AG08395 (cell line): ENCODE measurements at regions not wholly inside any gene's neighbourhood (a gene's known extent, or its start where the extent isn't known, plus 50 kb on each side); places are given as distances from the start of the nearest gene placed in this dataset.

Experiments used
- DNase-seq: peaks from one replicate; pipeline ENCODE4 v3.0.0; 2012; ENCODE audit warnings: mixed read lengths, low spot score

DNA sequence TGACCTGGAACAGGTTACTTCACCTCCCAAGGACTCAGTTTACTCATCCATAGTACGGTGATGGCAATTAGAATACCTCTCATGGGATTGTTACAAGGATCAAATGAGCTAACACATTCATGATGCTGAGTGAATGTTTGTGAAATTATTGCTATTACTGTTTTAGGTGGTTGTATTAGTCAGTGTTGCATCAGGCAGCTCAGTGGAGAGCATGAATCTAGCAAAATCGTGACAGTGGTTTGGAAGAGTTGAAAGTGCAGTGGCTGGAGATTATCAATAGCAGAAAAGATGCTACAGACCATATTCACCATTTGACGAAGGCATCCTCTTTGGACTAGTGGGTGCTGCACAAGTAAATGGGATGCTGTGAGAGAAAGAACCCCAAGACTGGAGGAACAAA, 50.4 kb upstream of the CTNNBL1 start:
- DNase-seq = no peak

DNA sequence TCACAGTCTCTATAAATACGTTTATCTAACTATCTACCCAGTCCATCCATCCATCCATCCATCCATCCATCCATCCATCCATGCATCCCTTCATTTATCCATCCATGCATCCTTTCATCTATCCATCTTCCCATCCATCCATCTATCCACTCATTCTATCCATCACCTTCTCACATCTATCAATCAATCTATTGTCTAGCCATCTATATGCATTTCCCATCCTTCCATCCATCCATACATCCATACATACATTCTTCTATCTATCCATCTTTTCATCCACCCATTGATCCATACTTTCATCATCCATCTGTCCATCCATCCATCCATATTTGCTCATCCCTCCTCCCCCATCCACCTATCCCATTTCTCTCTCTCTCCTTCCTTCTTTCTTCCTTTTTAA, 51.6 kb upstream of the CTNNBL1 start:
- no peak for DNase-seq

DNA sequence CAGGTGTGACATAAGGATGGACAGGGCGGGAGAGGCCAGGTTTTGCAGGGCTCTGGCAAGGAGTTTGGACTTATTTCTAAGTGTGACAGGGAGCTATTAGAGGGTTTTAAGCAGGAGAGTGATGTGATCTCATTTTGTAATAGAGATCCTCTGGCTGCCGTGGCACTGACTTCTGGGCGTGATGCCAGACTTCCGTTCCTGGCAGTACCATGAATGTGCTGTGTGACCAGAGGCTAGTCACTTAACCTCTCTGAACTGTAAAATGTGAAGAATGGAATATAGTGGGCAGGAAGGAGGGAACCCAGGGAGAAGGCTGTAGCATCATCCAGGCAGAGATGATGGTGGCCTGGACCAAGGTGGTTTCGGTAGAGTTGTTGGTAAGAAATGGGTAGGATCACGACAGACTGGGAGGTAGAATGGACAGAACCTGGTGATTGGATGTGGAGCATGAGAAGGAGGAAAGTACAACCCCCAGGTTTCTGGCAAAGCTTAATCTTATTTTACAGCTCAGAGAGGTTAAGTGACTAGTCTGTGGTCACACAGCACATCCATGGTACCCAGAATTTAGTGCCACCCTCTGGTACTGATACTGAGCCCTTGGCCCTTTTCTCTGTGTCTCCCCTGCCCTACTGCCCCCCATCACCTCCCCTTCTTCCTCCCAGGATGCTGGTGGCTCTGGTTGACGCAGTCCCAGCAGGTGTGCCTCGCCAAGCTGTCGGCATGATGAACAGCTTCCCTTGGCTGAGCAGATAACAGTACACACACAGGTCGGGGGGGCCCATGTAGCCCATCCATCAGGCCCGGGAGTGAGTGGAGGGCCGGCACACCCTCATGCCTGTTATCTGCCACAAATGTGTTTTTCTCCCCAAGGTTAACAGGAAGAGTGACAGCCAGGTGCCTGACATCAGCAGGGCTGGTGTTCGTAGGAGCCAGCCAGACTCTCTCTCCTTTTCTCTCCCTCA, 52.9 kb upstream of the CTNNBL1 start:
- no peak for DNase-seq

DNA sequence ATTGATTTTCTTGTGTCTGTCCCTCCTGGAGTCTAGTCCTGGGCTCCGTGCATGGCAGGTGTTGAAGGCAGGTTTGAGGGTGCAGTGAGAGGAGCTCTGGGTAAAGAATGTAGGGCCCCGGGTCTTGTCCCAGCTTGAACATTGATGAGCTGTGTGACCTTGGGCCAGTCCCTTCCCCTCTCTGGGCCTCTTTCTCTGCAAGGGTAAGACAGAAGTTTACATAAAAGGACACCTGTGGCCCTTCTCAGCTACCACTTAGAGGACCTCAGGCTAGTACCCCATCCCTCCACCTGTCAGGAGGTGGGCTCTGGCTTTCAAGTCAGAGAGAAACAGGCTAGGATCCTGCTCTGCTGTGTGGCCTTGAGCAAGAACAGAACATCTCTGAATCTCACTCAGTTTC, 55.3 kb upstream of the CTNNBL1 start:
- DNase-seq = no peak

DNA sequence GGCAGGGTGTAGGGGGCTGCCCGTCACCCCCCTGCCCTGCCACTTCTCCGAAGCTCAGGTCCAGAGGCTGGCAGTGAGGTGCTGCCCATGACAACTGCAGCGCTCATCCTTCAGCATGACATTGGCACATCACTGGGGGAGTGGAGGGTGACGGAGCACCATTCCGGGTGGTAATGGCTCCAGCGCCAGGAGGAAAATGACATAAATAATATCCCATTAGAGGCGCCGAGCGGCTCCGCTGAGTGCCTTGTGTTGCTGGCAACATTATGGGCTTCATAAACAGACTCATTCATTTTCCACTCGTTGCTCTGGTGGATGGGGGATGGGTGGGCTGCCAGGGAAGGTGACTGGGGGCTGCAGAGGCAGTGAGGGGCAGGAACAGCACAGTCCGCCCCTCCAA, 56.9 kb upstream of the CTNNBL1 start:
- DNase-seq = no peak

DNA sequence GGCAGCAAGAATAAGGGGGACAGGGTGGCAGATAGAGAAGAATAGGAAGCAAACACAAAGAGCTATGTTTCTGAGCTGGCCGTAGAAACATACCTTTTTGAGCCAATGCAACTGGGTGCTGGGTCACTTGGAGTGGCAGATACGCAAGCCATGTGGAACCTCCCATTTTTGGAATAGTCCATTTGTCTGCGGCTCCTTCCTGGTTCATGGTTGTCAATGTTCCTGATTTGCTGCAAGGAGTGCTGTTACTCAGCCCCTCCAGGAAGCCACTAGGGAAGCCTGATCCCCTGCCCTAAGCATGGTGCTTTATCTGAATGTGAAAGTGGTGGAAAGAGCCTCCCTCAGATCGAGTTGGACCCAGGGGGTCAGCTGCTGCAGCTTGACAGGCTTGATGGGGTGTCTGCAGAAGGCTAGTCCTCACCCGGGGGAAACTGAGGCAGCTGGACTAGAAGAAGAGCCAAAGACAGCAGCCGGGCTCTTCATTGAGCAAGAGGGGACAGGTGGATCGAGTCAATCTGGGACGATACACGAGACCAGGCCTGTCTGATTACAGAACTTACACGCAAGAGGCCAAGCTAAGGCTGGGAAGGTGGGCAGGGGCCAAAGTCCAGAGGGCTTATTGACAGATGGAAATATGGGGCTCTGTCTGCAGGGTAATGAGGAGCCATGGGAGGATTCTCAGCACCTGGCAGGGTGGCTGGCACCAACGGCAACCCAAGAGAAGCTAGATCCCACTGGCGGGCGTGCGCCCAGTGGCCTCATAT, 57.4 kb upstream of the CTNNBL1 start:
- no peak for DNase-seq

DNA sequence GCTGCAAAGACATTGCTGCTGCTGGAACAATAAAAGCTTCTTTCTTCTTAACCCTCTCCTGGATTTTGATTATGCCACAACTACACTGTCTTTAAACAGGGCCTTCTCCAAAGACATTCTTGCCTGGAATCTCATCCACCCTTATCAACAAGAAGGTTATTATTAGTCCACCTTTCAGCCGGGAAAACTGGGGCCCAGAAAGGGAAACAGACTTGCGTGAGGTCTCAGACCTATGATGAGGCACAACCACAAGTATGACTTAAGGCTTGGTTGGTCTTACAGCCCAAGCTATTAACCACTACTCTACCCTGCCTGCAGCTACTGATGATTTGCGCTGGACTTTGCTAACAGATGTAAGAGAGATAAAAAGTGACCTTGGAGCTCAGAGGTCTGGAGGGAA, 62.8 kb upstream of the CTNNBL1 start:
- no peak for DNase-seq

DNA sequence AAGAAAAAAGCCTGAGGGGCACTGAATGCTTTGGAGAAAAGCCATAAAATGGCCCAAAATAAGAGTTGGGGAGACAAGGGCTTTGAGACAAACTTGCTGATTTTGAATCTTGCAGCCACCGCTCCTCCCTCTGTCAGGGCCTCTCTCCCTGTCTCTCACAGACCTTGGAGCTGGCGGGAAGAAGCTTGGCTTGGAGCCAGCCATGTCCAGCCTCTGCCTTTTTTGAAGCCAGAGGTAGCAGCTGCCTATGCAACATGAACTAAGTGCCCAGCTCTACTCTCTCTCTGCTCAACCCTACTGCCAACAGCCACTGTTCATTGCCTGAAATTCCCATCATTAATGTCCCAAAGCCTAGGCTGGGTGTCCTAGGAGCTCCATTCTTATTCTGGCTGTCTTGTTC, 63.7 kb upstream of the CTNNBL1 start:
- no peak for DNase-seq

DNA sequence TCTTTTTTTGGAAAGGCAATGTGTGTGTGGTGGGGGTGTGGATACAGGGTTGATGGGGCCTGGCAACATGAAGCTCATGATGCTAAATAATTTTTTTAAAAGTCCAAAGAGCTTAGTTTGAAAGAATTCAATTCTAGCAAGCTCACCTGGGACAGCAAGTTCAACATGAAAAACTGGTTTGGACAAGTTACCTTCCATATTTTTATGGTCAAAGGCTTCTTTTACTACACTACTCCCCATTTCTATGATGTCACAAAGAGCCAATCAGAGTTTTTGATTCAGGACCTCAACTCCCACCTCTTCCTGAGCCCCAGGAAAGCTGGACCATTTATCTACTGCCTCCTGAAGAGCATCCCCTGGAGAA, 66.1 kb upstream of the CTNNBL1 start:
- no peak for DNase-seq

DNA sequence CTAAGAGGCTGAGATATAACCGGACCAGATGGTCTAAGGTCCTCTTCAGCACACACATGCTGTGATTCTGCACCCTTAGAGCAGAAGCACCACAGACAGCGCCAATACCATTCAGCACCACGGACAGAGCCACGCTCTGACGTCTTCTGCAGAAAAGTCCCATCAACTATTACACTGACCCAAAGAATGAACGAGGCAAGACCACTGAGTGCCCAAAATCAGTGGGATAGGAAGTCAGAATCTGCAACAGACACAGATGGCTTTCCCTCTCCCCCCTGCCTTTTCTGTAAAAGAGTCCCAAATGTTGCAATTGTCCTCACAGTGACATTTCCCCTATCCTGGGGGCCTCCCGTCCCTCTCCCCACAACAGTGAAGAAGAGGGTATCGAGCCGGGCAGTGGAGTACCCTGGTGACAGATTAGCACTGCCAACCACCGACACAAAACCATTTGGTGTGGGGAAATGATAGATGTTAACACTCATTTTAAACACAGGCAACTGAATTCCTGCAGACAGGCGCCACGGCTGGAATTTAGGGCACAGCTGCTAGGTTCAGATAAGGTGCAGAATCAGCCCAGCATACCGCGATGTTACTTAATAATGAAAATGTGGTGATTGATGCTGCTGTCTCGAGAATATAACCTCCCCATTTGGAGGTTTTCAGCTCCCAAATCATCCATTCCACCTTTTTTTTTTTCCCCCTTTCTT, 66.6 kb upstream of the CTNNBL1 start:
- peak; percentile 61 for DNase-seq

DNA sequence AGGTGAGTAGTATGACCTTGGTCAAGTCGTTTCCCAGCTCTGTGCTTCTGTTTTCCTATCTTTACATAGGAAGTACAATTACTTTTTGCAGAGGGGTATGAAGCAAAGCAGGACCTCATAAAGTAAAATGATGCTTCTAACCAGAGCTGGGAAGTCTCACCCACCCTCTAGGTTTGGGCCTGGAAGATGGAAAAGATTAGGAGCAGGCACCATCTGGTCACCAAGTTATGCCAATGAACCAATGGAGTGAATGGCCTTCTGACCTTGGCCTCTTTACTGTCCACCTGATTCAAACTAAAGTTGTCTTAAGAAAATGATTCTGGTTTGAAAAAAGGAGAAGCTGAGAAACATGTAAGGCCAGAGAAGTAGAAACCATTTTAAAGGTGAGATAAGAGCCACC, 68.9 kb upstream of the CTNNBL1 start:
- DNase-seq = no peak

DNA sequence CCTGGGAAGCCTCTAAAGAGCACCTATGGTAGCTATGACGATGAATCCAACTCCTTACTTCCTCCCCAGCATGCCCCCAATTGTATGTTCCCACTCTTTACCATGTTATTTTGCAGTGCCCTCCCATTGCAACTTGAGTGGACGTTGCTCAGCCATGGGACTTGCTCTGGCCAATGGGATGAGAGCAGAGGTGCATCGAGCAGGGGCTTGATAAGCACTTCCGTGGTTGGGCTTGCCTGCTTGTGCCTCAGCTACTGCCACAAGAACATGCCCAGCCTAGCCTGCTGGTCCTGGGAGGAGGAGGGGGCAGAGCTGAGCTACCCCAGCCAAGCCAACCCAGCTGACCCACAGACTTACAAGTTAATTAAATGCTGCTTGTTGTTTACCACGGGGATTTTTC, 71.1 kb upstream of the CTNNBL1 start:
- DNase-seq = no peak

DNA sequence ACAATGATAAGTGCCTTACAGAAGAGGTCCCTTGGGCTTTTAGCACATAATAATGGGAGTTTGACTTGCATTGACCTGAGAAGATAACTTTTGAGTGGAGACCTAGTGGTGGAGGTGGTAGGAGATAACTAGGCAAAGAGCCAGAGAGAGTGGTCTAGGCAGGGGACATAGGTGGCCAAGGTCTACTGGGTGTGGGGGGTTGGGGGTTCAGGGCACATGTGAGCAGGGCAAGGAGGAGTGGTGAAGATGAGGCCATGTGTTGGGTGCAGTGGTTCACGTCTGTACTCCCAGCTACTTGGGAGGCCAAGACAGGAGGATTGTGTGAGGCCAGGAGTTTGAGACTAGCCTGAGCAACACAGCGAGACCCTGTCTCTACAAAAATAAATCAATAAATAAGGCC, 74.3 kb upstream of the CTNNBL1 start:
- DNase-seq = no peak

DNA sequence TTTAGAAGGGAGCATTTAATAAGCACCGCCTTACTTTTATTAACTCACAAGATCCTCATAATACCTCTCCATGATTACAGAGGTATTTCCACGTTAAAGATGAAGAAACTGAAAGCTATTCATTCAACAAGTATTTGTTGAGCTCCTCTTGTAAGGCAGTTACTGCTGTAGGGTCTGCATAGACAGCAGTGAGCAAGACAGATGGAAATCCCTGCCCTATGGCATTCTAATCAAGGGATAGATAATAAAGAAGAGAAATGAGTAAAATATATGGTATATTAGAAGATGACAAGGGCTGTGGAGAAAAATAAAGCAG, 77.8 kb upstream of the CTNNBL1 start:
- DNase-seq = no peak

DNA sequence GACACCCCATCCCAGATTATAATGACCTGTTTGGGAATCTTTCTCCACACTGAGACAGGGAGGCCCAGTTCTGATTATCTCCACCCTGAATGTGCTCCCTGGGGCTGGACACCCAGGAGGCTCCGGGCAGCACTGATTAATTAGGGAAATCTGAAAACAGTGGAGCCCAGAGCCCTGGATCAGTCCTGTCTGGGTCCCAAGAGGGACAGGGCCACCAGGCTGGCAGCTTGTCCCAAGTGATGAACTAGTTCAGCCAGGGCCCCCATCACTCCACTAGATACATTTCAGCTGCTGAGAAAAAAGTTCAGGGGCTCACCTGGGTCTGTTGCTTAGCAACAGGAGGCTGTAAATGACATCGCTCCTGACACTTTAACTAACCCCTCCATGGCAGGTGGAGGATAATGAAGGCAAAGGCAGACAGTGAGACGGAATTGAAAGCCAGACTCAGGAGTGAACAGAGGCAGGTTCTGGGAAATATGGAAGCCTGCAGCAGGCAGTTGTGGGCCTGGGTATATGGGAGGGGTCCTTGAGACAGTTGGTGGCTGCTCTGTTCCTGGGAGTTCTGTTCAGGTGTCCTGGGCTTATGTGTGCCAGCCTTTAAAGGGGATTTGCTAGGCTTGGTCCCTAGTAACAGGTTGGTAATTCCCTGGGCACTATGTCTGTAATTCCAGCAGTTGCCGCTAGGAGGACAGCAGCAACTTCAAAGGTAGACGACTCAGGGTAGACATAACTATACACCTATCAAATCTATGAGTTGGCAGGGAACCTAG, 78.3 kb upstream of the CTNNBL1 start:
- no peak for DNase-seq

DNA sequence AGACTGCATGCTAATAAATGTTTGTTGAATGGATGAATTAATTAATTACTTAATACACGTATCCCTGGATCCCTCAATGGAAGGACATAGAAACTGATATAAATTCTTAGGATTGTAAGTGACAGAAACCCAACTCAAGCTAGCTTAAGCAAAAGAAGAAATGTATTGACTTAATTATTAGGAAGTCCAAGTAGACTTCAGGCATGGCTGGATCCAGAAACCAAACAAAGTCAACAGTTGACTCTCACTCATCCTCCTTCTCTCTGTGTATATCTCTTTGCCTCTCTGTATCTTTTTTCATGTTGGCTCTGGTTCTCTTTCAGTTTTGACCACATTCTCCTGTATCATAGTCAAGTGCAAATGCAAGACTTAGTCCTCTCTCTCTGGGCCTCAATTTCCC, 82.0 kb upstream of the CTNNBL1 start:
- no peak for DNase-seq

DNA sequence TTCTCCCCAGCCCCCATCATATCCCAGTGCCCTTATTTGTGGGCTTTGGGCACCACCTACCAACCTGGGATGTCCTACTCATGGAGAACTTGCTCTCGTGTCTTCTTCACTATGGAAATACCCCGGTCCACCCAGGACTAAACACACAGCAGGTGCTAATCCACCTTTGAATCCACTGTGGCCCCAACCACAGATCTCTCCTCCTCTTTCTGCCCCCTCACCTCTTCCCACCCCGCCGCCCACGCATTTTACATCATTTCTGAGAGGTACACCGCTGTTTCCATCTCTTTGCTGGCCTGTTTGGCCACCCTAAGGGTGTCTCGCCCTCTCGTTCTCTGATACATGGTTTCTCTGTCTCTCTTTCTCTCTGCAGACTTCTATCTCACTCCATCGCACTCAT, 82.5 kb upstream of the CTNNBL1 start:
- DNase-seq = no peak

DNA sequence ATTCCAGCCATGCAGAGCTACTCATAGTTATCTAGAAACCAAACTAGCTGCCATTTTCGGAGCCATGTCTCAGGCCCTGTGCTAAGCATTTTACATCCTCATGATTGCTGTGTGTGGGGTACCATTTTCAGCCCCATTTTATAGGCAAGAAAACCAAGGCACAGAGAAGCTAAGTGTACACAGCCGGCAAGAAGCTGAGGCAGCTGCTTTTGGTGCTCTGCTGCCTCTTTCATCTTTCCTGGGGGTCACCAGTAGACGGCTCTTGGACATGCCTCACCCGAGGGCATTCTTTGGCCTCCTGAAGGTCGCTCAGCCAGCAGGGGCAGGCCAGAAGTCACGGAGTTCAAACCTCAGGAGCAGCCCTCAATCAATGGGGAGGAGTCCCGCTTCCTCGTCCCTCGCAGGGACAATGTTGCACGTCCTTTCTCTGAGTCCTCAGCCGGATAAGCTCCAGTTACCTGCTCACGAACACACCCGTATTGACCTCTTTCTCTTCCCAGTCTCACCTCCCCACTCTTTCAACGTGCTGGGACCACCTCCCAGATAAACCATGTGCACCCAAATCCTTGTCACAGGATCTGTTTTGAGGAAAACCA, 82.6 kb upstream of the BLCAP start:
- no peak for DNase-seq

DNA sequence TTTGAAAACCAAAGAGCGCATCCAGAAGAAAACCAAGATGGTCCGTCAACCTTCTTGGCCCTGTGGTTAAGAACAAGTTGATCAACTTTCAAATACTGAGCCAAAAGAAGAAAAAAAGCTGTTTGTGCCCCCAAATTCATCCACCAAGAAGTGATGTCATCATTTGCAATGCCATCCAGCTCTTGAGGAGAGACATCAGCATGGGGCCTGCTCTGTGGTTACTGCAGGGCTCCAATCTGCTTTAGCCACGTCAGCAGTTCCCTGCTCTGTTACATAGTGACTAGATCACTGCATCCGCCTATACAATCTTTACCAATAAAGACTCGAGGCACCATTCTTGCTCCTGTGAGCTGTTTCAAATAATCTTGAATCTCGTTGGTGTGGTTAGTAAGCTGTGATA, 75.0 kb upstream of the BLCAP start:
- no peak for DNase-seq

DNA sequence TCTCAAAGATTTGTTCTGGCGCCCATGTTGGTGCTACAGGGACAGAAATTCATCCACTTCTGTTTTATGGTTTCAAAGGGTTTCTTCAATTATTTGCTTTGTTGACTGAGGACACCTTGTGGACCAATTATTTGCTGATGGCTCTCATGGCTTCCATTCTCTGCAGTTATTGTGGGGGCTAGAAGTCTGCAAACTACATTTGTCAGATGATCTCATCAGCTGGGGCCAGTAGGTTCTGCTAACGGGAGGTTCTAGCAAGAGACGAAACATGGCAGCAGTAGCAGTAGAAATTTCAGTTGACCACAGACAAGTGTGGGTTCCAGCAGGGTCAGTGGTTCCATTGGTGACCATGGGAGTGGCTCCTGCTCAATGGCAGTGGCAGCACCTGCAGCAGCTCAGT, 72.8 kb upstream of the BLCAP start:
- DNase-seq = no peak

DNA sequence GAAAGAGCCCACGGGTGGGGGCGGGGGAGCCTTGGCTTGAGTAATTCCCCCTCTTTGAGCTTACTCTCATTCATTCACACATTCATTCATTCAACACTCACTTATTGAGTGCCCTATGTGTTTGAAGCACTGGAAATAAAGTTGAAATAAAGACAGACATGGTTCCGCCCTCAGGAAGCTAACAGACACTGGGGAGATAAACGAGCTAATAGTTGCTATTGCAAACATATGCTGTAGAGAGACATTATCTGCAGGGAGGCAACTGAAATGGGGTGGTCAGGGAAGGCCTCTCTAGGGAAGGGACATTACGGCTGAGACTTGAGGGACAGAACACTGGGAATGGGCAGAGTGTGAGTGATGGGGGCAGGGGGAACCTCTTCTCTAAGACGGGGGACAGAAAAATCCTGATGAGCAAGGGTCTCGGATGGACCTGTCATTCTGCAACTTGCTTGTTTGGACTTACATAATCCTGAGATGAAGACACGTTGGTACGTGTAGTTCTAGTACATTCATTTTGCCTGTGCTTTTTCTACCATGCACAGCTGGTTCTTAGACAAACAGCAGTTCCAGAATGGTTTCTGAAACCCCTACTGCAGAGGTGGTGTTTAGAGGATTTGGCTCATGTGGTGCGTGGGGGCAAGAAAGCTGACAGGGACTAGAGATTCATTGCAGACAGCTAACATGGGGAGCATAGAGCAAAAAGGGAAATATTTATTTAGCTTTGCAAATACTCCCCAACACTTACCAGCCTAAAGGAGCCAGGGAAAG, 71.1 kb upstream of the BLCAP start:
- DNase-seq = no peak
